Progenitor cell of endocrine pancreas (in vitro differentiated cells): ENCODE measurements at regions not wholly inside any gene's neighbourhood (a gene's known extent, or its start where the extent isn't known, plus 50 kb on each side); places are given as distances from the start of the nearest gene placed in this dataset.

Source experiments
- DNase-seq: peaks from one replicate; pipeline ENCODE4 v3.0.0; 2021; ENCODE audit warnings: low spot score; ENCODE audit not compliant: unreplicated experiment
- H3K27ac Mint-ChIP-seq: 2 replicates; pipeline ENCODE4 v1.8.0; 2021; ENCODE audit warnings: mild to moderate bottlenecking, moderate library complexity, mixed read lengths
- H3K27me3 Mint-ChIP-seq: 2 replicates; pipeline ENCODE4 v1.8.0; 2021; ENCODE audit warnings: mixed read lengths
- H3K36me3 Mint-ChIP-seq: 2 replicates; pipeline ENCODE4 v1.8.0; 2022; ENCODE audit warnings: mixed read lengths; ENCODE audit not compliant: insufficient read depth
- H3K4me1 Mint-ChIP-seq: 2 replicates; pipeline ENCODE4 v1.8.0; 2021; ENCODE audit warnings: low read depth, mixed read lengths
- H3K4me3 Mint-ChIP-seq: 2 replicates; pipeline ENCODE4 v1.8.0; 2021; ENCODE audit warnings: low read depth, mild to moderate bottlenecking, moderate library complexity, mixed read lengths
- H3K9me3 Mint-ChIP-seq: 2 replicates; pipeline ENCODE4 v1.8.0; 2021; ENCODE audit warnings: low read depth, mixed read lengths
- CTCF ChIP-seq: fragments of 200-600 bp; sonication (generic); IDR thresholded peaks from one replicate; pipeline ENCODE4 v1.5.0; 2021; ENCODE audit warnings: antibody characterized with exemption, mild to moderate bottlenecking; ENCODE audit not compliant: unreplicated experiment

- Mint-ChIP-seq H3K4me1 (peaks cover 17% of the 10 kb centered on the region), H3K9me3 (peaks cover 11% of the 10 kb centered on the region), H3K27me3 (no peaks in the 10 kb centered on the region), H3K27ac (no peak overlapping the region), H3K4me3 (no peak overlapping the region), H3K36me3 (no peaks in the 10 kb centered on the region)
- no peak for DNase-seq
- TF ChIP-seq CTCF, result no peak
These were observed 158.1 kb upstream of the ARG1 start for GRCh38 chr6:131414956-131415355.

- Mint-ChIP-seq H3K27me3 (no peaks in the 10 kb centered on the region), H3K4me3 (no peak overlapping the region), H3K9me3 (peaks cover 4% of the 10 kb centered on the region), H3K27ac (no peak overlapping the region), H3K36me3 (no peaks in the 10 kb centered on the region), H3K4me1 (peaks cover 10% of the 10 kb centered on the region)
- no peak for DNase-seq
- no peak for TF ChIP-seq CTCF
These were observed 154.6 kb upstream of the ARG1 start for GRCh38 chr6:131418441-131418840.

GRCh38 chr6:131419702-131420101, 153.3 kb upstream of the ARG1 start:
- DNase-seq, result no peak
- H3K9me3 Mint-ChIP-seq, result peaks cover 4% of the 10 kb centered on the region
- H3K4me3 Mint-ChIP-seq, result no peak overlapping the region
- TF ChIP-seq CTCF, result no peak
- H3K27me3 Mint-ChIP-seq, result no peaks in the 10 kb centered on the region
- no peak overlapping the region for H3K27ac Mint-ChIP-seq
- H3K4me1 Mint-ChIP-seq, result peaks cover 9% of the 10 kb centered on the region
- no peaks in the 10 kb centered on the region for H3K36me3 Mint-ChIP-seq

GRCh38 chr6:131424016-131424415, 149.0 kb upstream of the ARG1 start:
- Mint-ChIP-seq H3K27ac (no peak overlapping the region), H3K4me1 (peaks cover 7% of the 10 kb centered on the region), H3K36me3 (no peaks in the 10 kb centered on the region), H3K9me3 (peaks cover 7% of the 10 kb centered on the region), H3K27me3 (no peaks in the 10 kb centered on the region), H3K4me3 (no peak overlapping the region)
- no peak for TF ChIP-seq CTCF
- no peak for DNase-seq

- no peaks in the 10 kb centered on the region for H3K27me3 Mint-ChIP-seq
- DNase-seq, result no peak
- H3K4me1 Mint-ChIP-seq, result peaks cover 6% of the 10 kb centered on the region
- H3K27ac Mint-ChIP-seq, result no peak overlapping the region
- H3K9me3 Mint-ChIP-seq, result peaks cover 5% of the 10 kb centered on the region
- H3K4me3 Mint-ChIP-seq, result no peak overlapping the region
- H3K36me3 Mint-ChIP-seq, result no peaks in the 10 kb centered on the region
- TF ChIP-seq CTCF, result no peak
These were observed 148.6 kb upstream of the ARG1 start for GRCh38 chr6:131424475-131424874.
